DMS53 (cell line): ENCODE measurements at regions not wholly inside any gene's neighbourhood (a gene's known extent, or its start where the extent isn't known, plus 50 kb on each side); places are given as distances from the start of the nearest gene placed in this dataset.
A peak's percentile ranks its signal among the peaks of the same experiment; 100 is the strongest.

Source experiments
- DNase-seq: peaks from one replicate; lab custom pipeline; 2025; lab: John Stamatoyannopoulos, UW

DNA sequence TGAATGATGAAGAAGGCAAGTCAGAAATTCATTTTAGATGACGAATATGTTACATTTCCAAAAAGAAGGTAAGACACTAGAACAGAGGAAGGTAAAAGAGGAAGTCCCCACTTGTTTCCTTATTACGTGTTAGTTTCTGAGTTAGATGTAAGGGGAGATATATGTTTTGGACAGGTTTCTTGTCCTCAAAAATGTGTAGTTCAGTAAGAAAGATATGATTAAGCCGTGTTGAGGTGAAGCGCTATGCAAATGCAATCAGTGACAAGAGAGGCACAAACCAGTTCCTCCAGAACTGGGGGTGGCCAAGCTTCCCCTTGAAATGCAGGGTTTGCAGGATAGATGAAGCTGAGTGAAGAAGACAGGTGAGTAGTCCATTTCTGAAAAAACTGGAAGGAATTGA, 293.3 kb upstream of the RUNX1 start:
- no peak for DNase-seq

DNA sequence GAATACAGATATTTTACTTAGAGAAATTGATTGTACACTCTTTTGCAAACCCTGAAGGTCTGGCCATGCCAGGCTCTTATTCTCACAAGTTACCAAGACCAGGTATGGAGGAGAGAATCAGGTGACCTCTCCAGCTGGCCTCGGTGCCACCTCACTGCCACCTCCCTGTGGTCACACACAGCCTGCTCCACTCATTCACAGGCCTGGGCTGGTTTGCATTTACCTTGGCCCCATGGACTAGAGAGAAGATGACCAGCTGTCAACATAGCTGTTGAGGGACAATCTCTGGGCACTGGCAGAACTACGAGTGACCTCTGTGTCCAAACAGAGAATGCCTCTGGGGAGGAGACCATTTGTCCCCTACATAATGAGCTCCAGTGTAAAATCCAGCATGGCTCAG, 291.2 kb upstream of the RUNX1 start:
- DNase-seq = peak; percentile 59

DNA sequence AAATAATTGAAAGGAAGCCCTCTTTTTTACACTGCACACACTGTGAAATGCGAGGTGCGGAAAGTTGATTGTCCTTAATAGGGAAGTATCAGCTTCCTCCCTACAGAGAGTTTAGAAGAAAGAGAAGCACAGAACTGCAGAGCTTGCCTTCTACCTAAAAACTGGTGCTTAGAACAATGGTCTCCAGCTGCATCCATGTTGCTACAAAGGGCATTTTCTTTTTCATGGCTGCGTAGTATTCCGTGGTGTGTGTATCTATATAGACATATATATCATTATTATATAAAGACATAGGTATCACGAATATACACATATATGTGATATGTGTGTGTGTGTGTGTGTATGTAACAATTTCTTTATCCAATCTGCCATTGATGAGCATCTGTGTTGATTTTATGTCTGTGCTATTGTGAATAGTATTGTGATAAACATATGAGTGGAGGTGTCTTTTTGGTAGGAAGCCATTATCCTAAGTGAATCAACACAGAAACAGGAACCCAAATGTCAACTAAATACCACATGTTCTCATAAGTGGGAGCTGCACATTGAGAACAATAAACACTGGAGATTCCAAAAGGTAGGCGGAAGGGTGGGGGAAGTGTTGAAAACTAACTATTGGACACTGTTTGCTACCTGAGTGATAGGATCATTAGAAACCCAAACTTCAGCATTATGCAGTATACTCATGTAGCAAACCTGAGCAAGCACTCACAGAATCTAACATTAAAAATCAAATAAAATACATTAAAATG, 290.0 kb upstream of the RUNX1 start:
- DNase-seq = no peak

DNA sequence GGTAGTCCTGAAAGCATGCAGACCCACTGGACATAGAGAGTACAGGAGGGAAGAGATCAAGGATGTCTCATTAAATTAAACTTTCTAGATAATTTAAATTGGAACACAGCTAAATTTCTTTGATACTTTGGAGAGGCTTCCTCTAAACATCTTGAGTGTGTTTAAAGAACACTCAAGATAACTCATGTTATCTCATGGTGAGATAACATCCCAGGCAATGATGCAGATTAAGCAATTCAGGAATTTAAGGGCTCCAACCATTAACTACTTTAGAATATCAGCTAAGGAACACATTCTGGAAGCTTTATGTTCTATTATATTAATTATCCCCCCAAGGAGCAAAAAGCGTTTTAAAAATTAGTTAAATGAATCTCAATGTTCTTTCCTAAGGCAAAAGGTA, 289.2 kb upstream of the RUNX1 start:
- no peak for DNase-seq

DNA sequence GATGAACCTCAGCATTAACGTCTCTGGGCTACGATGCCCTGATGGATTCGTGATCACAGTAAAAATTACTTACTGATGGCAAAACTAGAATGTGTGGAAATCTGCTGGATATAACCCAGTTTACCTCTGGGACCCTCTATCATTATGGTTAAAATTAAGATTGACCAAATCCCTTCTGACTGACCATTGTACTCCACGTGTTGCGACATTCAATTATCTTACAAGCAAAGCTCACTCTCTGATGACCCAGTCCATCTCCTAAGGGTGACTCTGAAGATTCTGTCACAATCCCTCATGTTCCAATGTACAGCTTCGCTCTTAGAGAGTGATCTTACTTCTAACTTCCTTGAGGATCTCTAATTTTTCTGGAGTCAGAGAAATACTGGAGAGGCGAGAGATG, 288.5 kb upstream of the RUNX1 start:
- DNase-seq = no peak

DNA sequence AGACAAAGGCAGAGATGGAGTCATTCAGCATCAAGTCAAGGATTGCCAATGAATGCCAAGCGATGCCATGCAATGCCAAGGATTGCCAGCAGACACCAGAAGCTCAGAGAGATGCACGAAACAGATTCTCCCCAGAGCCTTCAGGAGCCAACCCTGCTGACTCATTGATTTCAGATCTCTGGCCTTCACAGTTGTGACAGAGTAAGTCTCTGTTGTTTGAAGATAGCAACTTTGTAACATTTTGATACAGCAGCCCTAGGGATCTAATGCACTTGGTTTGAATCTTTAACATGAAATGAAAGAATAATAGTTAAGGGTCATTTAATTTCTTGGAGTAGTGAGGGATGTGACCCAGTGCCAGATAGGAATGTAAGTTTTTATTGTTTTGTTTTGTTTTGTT, 287.4 kb upstream of the RUNX1 start:
- DNase-seq = no peak

DNA sequence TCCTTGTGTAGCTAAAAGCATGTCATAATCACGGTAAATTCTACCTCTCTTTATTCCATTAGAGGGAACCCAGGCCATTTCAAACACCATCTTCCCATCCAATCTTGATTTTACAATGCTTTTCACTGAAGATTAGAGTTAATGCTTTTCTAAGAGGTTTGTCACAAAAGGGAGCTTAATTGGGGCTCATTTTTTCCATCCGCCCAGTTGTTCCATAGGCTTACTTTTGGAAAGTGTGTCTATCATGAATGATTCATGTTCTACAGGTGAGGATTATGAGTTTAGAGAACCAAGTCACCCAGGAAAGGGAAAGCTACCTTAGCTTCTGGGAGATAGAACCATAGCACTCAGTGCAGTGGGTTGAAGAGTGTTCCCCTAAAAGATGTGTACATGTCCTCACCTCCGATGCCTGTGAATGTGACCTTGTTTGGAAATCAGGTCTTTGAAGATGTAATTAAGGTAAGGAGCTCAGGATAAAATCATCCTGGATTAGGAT, 286.9 kb upstream of the RUNX1 start:
- no peak for DNase-seq

DNA sequence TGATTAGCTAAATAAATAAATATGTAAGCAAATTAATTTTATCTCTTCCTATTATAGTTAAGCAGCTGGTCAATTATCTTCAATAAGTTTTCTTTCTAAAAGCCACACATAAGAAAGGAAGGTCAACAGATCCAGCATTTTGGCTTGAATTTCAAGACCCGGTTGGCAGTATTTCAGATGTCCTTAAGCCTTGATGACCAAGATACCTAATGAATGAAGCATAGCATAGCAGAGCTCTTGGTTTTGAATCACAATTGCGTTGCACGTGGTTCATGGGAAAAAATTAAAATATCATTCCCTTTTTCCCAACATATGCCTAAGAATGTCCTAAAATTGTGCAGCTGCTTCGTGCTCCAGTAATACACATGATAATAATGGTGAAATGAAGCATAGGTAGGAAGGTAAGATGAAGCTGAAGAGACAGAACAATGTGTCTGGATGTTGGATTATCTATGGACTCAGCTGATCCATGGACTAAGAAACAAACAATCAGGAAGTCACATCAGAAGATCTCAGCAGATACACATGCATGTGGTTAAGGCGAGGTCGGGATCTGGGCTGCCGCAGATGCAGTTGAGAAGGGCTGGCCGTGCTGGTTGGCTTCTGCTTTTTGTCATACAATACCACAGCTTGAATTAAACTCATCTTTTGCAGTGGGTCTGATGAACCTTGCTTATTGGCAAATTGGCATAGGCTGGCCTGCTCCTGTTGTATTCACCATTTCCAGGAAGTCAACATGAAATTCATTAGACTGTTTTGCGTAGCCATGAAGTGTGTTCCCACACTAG, 284.9 kb upstream of the RUNX1 start:
- no peak for DNase-seq

DNA sequence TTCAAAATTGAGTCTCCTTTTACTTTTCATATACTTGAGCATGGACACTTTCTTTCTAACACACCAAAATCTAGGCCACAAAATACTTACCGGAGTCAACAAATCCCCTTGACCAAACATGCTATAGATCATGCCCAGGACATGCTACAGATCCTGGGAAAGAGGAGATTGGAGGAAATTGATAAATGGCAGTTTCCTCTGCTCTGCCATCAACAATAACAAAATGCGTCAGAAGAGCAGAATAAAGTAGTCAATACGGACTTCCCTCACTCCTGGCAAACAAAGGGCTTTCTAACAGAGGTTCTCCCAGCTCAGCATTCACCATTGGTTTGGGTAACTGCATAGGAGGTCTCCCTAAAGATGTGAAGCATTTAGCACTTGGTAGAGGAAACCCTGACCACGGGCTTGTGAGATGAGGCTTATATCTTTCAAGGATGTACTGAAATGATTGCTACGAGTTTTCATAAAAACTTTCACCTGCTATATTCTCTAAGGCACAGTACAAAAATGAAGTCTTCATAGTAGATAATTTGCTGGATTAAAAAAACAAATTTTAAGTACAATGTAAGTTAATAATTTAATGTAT, 283.8 kb upstream of the RUNX1 start:
- DNase-seq = no peak

DNA sequence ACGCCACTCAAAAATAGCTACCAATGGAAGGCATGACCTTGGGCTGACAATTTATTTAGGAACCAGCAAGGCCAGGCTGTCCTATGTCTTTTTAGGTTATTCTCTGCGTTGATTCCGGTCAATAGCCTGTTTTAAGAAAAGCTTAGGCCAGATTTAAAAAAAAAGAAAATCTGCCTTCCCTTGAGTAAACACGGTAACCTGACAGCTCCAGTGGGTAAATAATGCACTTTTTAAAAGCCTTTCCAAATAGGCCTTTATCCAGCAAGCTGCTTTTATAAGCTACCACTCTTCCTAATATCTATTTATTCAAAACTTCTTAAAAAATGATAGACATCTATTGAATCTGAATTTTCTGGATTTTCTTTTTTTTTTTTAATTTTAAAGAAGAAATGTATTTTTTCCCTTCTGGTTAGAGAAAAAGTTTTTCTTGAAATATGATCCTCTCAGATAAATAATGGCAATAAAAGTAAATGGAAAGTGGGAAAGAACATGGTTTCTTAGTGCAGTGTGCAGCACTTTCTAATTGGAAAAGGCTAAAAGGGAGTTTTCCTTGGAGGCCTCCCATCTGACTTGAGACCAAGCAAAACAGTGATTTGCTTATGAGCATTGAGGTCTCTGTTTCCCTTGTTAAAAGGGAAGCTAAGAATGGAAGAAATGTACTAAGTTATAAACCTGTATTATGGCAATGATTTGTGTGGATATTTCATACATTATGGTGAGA, 281.0 kb upstream of the RUNX1 start:
- DNase-seq = peak; percentile 58

DNA sequence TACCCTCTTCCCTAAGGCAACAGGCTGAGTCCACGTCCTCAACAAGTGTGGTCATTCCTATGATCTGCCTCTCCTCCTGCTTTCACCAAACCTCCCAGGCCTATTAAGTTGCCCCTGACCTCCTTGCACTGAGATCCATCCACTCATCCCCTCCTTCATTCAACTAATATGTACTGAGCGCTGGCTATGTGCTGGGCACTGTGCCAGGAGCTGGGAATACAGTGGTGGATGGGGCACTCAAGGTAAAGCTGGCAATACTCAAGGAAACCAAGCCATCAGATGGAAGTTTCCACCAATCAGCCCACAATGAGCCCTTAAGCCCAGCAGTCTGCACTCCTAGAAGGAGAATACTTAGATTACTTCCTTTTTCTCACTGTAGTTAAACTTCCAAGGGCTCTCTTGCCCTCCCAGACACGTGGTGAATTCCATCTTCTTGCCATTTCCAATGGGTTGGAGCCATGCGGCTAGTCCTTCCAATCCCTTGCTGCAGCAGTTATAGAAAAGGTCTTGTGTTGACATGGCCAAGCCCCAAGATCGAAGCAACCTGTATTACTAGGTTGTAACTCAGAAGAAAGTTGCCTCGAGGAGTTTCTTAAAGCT, 279.9 kb upstream of the RUNX1 start:
- peak; percentile 28 for DNase-seq

DNA sequence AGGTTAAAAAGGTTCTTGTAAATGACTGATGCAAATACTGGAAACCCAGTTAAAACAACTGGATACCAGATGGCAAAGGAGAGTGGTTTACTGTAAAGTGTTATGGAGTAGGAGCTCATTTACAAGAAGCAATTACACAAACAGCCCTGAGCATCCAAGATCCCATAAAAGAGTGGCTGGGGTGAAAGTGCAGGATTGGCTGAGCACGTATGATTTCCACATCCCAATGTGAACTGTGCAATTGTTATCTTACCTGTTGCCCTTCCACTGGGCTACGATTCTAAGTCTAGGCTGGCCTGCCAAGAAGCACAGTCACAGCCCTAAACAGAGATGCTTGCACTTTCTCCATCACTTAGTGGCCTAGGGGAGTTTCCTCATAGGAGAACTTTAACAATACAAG, 277.6 kb upstream of the RUNX1 start:
- no peak for DNase-seq

DNA sequence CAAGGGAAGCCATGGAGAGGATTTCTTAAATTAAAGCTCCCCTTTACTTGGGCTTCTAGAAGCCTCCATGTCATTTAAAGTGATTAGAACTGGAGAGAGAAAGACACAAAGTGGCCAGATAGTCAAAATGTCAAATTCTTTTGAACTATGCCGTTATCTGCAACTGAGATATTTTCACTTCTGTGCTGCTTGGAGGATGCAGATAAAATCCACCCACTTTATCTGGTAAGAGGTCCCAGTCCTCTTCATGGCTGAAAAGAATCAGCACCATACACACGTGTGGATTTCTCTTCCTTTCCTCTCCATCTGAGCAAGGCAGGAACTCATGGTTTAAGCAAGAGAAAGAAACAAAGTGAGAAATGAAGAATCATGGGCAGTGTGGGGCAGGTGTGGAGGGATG, 276.9 kb upstream of the RUNX1 start:
- no peak for DNase-seq

DNA sequence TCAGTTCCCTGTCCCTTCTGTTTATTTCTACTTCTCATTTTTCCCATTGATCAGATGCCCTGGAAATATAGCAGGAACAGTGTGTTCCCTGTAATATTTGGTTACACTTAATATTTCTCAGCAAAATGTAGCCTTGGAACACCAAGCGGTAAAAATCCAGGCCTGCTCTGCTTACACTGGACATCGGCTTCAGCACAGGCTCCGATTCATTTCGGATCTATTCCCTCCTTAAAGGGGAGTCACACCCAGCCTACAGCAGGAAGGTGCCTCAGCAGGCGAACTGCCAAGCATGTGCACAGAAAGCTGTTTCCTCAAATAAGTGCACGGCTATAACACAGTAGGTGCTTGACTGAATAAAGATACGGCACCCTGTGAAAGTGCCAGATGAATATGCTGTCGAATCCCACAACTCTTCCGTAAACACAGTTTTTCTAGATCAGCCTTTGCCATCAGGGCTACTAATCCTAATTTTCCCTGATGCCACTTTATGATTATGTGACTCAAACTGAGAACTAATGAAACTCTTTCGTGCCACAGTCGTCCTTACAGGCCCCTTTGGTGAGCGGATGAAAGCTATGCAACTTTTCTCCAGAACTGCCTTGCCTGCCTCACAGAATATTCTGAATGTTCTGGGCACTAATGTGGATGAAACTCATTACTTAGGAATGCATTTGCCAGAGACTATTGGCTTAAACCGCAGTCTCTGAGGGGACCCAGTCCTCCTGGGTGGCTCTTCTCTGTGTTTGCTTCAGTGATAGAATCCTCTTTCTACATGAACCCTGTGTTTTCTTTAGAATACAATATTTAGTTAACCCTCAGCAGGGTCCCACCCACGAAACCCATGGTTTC, 275.5 kb upstream of the RUNX1 start:
- no peak for DNase-seq

DNA sequence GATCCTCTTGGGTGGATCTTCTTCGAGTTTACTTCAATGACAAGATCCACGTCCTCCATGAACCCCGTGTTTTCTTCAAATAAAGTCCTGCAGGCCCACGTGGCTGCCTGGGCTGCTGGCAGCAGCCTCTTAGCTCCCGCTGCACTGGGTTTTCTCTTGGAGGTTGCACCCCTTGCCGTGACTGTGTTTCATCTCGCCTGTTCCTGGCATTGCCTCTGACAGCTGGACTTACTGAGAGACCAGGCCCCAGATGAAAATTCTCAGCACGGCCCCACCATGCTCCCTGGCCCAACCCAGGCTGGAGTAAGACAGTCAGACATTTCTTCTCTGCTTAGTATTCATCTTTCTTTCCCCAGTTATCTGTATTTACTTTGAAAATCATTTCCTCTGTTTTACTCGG, 274.8 kb upstream of the RUNX1 start:
- no peak for DNase-seq

DNA sequence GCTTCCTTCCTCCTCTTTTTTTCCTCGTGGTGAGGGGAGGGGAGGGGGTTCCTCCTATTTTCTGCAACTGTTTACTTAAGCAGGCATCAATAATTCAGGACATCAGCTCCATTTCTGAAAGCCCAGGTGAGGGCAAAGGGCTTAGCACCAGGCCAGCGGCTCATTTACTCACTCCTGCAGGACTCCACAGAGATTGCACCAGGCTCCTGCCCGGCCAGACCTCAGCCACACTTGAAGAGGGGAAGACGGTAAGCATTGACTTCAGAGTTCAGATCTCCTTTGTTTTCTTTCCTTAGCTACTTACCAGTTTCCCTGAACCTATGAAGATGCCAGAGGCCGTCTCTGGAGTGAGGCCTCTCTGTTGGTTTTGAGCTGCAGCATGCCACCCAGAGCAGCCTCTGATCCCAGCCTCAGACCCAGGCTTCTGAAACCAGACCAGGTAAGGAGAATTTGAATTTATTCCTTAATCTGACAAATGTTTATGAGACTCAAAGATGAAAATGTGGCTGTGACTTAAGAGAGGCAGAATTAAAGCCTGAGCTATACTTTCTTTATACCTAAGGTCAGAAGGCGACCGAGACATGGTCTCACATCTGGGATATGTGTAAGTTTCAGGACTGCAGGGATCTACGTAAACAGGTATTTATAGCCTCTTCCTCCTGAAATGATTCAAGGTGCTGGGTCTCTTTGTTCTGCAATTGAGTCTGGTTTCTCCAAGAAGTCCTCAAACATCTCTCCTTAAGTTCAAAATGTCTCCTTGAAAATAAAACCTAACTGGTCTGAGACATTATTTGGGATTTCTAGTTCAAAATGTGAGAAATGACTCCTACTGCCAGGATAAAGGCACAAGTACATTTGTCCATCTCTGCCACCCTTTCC, 272.5 kb upstream of the RUNX1 start:
- DNase-seq = no peak

DNA sequence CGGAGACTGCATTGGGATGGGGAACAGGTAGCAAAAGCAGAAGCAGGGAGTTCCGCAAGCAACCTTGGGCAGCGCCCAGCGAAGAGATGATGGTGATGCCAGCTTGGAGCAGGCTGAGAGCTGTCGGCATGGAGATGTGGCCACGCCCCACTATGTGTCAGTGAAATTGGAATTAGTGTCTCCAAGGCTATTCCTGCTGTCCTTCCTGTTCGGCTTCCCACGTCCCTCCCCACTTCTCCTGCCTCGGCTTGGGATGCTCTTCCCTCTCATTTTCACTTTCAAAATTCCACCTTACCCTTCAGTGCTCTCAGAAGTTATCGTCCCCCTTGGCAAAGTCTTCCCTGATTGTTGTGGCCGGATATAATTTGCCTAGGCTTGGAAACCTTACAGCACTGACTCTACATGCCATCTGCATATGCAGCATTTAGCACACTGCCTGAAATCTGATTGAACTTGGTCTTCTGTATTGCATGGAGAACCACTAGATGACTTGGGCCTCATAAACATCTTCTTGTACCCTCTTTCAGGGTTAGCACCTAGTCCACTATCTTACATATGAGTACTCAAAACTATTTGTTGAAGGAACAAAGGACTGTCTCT, 270.7 kb upstream of the RUNX1 start:
- no peak for DNase-seq

DNA sequence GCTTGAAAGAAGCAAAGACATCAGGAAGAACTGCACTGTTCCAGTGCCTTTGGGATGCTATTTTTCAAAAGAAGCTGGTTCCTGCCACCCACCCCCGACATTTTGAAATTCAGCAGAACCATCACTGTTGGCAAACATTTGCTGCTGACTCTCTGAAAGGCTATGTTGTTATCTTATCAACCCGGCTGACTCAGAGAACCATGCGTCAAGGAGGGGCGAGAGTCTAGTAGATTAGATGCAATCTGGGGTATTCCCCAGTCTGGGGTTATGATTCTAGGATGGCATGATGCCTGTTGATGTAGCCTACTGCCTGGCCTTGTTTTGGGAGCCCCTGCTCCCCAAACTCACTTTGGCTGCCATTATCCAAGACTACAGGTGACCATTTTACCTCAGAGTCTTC, 267.8 kb upstream of the RUNX1 start:
- no peak for DNase-seq

DNA sequence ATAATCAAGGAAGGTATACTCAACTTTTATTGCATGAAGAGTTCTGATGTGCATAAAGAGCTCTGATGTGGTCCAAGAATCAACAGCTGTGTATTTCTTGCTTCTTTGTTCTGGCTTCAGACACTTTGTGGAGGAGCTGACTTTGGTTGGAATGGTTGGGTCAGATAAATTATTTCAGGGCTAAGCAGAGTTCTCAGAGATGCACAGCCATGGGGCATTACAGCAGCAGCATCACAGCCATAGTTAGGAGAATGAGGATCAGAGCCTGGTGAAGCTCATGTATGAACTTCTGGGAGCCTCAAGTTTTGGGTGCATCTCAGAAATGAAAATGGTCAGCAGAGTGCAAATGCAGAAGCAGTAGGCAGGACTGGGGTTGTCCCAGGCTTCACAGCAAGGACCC, 267.4 kb upstream of the RUNX1 start:
- no peak for DNase-seq
